ENCODE measurements at regions not wholly inside any gene's neighbourhood (a gene's known extent, or its start where the extent isn't known, plus 50 kb on each side); places are given as distances from the start of the nearest gene placed in this dataset.

DNA sequence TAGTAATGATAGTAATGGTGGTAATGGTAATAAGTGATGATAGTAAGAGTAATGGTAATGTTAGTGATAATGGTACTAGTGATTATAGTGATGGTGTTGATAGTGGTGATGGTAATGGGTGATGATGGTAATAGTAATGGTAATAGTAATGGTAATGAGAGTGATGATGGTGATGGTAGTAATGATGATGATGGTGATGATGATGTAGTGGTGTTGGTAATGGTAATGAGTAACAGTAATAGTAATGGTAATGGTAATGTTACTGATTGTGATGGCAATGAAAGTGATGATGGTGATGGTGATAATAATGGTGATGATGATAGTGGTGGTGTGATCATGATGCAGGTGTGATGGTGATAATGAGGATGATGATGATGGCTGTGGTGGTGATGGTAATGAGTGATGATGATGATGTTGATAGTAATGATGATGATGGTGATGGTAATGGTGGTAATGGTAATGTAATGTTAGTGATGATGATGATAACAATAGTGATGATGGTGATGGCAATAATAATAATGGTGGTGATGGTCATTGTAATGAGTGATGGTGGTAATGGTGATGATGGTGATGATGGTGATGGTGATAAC is 235.0 kb downstream of the MATN1 start:
- DNase-seq (ENCODE audit: low read depth in 2 of 2, low spot score in 1 of 2): no peak

DNA sequence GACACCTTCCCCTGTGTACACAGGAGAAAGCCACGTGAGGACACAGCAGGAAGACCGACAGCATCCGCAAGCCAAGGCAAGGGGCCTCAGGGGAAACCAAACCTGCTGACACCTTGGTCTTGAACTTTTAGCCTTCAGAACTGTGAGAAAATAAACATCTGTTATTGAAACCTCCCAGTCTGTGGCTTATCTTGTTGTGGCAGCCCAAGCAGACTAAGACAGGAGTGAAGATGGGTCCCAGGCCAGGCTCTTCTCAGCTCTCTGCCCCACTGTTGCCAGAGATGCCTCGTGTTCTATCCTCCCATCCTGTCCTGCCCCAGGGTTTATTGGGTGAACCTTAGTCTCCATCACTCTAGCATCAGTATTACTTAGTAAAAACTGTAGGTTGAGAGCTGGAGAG is 236.3 kb downstream of the MATN1 start:
- DNase-seq (ENCODE audit: low read depth in 2 of 2, low spot score in 1 of 2): no peak

DNA sequence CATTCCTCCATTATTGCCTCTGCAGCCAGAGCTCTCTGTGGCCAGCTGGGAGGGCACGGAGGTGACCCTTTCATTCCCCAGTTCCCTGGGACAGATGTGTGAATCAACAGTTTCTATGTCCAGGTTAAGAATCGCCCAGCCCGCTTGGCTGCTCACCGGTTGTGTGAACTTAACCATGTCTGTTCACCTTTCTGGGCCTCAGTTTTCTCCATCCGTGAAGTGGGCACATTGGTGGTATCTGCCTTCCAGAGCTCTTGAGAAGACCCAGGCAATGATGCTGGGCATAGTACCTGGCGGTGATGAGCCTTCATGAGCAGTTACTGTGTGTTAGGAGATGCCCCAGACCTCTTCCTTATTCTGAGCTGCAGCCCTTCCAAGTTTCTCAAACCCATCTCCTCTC is 238.3 kb downstream of the MATN1 start:
- DNase-seq (ENCODE audit: low read depth in 2 of 2, low spot score in 1 of 2): no peak

DNA sequence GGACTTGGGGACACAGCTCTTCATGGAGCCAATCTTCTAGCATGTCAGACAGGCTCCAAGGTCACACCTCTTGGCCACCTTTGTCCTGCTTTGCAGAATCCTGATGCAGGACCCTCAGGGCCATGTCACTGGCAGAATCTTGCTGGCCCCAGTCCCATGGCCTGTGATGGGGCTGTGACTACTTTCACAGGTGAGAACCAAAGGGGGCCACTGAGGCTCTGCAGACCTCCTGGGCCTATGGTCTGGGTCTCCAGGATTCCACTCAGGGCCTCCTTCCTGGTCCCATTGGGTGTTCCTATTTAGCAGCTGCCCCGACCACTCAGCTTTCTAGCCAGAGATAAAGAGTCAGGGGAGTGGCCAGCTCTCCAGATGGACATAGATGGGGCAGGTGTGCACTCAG is 238.7 kb downstream of the MATN1 start:
- DNase-seq (ENCODE audit: low read depth in 2 of 2, low spot score in 1 of 2): no peak

DNA sequence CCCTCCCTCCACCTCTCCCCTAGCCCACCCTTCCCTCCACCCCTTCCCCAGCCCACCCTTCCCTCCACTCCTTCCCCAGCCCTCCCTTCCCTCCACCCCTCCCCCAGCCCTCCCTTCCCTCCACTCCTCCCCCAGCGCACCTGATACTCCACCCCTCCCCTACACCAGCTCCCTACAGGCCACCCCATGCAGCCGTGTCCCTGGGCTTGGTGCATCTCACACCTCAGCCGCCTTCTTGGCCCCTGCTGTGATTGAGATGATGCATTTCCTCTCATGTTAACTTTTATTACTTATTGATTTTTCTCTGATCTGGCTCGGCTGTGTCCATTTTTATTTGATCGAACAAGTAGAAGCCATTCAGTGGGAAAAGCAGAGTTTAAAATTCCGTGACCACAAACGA is 243.8 kb downstream of the MATN1 start:
- no peak for DNase-seq (ENCODE audit: low read depth in 2 of 2, low spot score in 1 of 2)

DNA sequence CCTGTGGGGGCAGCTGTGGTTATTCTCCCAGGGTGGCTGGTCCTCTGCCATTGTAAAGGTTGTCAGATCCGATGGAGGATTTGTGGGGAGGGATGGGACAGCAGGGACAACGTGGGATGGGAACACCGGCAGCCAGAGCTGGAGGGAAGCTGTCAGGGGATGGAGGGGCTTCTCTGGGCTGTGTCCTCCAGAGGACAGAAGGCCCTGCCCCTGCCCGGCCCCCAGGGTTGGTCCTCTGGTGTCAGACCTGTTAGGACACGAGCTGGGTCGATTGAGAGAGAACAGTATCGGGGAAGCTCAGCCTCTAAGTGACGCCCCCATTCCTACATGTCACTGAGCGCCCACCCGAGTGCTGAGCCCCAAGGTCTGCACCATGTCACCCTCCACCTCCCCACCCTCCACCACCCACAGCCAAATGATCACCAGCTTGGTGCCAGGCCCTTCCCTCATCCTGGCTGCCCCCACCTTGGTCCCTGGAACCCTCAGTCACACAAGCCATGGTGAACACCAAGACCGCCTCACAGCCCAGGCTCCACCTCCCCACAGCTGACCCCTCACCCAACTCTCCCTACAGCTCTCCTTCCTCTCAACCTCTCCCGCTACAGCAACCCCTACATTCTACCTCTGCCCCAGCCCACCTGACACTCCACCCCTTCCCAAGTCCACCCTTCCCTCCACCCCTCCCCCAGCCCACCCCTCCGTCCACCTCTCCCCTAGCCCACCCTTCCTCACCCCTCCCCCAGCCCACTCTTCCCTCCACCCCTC is 244.4 kb downstream of the MATN1 start:
- no peak for DNase-seq (ENCODE audit: low read depth in 2 of 2, low spot score in 1 of 2)

DNA sequence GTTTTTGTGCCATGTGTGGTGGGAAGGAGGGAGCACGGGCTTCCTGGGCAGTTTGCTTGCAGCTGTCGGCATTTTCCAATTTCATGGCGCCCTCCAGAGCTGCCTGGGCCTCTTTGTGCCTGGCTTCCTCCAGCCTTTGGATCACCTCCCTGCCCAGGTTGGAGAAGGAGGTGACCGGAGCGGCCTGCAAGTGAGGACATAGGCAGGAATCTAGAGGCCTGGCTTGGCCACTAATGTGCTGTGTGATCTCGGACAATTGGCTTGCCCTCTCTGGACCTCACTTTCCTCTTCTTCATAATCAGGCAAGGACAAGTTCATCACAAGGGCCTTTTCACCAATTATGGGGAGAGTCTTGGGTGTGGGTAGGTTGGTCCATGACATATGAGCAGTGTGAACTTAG is 245.1 kb downstream of the MATN1 start:
- no peak for DNase-seq (ENCODE audit: low read depth in 2 of 2, low spot score in 1 of 2)

DNA sequence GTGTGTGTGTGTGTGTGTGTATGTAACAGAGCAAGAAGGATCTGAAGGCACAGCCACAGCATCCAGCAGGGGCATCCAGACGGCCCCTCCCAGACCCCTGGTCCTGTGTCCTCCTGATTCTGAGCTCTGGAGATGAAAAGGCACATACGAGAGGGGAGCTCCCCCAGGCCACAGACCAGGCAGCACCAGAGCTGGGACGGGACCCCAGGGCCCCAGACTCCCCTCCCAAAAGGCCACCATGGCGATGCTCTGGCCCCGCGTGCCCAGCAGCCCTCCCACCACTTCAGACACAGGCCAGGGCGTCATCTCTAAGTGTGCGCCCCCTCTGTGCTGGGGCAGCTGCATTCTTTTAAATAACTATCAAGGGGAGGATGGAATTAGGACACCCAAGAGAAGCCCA is 245.8 kb downstream of the MATN1 start:
- DNase-seq (ENCODE audit: low read depth in 2 of 2, low spot score in 1 of 2): no peak

DNA sequence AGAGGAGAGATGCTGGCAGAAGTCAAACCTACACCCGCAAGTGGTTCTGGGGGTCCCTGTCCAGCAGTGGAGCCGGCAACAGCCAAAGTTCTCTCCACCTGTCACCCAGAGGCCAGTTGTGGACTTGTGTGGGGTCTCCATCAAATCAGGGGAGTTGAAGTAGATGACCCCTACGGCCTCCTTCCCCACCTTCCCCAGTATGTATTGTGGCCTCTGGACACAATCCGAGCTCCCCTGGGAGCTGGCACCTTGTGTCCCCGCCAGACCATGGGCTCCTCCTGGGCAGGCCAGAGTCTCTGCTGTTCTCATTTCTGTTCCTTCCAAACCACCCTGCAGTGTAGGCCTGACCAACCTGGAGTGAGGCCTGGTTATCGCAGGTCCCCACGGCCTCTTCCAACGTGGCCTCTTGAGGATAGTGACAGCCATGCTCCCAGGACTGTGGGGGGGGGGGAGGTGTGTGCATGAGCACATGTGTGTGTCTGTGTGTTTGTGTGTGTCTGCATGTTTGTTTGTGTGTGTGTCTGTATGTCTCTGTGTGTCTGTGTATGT is 246.4 kb downstream of the MATN1 start:
- DNase-seq (ENCODE audit: low read depth in 2 of 2, low spot score in 1 of 2): no peak

DNA sequence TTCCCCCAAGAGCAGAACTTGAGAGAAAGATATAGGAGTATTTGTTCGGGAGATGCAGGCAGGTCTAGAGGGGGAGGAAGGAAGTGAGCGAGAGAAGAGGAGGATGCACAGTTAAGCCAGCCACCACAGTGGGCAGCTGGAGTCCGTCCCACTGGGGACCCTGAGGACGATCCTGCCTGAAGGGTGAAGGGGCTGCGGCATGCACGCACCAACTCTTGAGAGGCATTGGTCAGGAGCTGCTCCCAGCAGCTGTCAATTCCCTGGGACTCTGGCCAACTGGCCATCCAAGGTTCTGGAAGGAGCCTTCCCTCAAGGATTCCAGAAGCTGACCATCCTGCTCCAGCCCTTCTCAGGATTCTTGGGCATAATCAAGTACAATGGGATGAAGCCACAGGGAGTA is 246.9 kb downstream of the MATN1 start:
- no peak for DNase-seq (ENCODE audit: low read depth in 2 of 2, low spot score in 1 of 2)

DNA sequence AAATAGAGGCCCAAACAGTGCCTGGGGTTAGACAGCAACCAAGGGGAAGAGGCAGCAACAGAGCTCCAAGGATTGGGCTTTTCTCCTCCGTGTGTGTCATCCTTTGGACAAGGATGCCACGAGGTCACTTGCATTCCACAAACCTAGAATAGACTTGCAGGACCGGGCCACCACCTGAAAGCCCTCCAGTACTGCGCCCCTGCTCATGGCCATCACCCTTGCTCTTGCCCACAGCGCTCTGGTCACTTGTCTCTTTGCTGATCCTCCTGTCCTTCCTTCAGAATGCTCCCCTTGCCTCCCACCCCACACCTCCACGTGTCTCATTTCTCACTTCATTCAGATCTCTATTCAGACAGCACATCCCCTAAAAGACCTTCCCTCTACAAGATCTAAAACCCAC is 247.4 kb downstream of the MATN1 start:
- no peak for DNase-seq (ENCODE audit: low read depth in 2 of 2, low spot score in 1 of 2)

DNA sequence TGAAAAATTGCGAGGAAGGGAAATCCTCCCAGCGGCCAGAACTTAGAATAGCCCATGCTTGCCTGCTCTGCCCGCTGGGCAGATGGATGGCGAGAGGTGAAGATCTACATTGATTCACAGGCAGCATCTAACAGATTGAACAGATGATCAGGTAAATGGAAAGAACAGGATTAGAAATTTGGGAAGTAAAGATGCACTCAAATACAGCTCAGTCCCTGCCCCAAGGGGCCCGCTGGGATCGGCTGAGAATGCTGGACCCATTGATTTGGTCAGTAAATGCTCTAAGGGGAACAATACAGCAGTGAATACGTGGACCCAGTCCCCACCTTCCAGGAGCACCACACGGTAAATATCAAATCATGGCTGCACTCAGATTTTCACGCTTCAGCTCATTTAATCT is 248.2 kb downstream of the MATN1 start:
- no peak for DNase-seq (ENCODE audit: low read depth in 2 of 2, low spot score in 1 of 2)

DNA sequence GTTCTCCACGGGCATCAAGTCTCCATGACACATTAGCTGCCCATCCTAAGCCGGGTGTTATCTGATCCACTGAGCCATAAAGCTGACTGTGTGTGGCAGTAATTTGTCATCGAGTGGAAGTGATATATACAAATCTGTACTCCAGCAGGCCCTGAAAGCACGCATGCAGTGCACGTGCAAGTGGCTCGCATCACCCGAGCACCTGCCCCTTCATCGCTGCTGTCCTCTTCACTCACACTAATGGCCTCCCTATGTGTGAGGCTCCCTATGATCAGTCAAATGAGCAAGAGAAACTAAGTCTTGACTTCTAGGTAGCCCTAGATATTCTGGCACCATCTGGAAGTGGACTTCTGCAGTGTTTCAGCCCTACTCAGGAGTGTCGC is 248.6 kb downstream of the MATN1 start:
- DNase-seq (ENCODE audit: low read depth in 2 of 2, low spot score in 1 of 2): no peak

DNA sequence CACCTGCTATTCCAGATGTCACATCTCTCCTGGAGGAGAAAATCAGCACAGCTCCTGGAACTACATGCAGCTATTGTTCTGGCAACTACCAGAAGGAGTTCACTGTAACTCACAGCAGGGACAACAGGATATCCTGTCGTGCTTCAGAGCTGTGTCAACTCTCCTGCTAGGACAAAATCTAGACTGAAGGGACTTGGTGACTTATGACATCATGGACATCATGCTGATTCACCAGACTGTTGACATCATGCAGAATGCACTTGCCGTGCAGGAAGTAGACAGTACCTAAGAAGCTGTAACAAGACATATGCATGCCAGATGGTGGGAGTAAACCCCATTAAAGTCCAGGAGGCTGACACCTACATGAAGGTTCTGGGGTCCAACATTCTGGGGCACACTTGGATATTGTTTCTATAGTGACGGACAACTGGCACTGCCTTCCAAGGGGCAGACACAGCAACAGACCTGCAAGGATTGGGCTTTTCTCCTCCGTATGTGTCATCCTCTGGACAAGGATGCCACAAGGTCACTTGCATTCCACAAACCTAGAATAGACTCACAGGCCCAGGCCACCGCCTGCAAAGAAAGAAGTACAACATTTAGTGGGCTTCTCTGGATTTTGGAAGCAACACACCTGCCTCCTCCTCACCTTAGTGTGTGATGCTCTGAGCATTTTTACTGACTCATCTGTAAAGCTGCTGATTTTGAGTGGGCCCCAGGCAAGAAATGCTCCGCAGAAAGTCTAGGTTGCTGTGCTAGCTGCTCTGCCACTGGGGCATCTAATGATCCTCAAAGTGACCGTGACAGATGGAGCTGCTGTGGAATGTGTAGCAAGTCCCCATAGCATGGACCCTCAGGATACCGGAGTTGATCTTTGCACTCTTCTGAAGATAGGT is 249.2 kb downstream of the MATN1 start:
- DNase-seq (ENCODE audit: low read depth in 2 of 2, low spot score in 1 of 2): no peak

DNA sequence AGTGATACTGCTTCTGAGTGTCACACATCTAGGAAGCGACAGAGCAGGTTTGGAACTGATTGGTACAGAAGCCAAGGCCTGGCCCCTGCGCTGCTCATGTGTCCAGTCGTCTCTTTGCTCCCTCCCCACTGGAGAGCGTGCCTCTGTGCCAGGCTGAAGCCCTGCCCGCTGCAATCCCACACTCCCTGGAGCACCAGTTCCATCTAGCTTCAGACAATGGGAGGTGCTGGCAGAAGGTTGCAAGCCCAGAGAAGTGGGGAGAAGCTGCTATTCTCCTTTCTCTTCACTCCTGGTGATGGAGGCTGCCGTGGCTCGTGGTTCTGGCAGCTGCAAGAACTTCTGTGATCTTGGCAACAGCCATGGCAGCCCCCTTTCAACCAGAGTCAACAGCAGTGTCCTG is 250.9 kb downstream of the MATN1 start:
- no peak for DNase-seq (ENCODE audit: low read depth in 2 of 2, low spot score in 1 of 2)

DNA sequence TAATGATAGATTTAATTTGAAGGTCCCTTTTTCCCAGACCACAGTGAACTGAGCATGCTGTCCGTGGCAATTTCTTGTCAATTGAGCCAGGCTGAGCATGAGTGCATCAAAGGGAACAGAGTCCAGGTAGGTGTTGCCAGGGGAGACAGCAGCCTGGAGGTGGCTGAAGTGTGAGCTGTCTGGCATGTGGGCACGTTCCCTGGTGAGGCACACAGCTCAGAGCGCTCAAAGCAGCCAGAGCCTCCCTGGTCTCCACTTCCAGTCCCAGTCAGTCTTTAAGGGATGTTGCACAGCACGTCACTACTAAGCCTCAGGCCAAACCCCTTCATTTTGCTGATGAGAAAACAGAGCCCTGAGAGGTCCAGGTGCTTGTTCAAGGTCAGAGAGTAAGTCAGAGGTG is 251.4 kb downstream of the MATN1 start:
- no peak for DNase-seq (ENCODE audit: low read depth in 2 of 2, low spot score in 1 of 2)

DNA sequence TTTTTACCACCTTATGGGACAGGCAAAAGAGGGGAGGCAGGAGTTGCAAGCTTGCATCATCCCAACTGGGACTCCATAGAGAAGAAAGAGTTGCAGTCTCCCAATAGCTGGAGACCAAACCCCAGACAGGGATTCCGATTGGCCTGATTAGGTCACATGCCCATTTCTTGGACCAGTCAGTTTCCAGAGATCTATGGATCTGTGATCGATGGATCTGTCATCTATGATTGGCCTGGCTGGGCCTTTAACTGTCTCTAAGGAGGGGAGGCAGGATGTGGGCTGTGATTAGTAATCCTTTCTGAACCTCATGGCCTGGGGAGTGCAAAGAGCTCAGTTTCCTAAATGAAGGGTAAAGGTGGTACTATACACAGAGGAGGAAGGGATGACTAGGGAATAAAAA is 252.1 kb downstream of the MATN1 start:
- DNase-seq (ENCODE audit: low read depth in 2 of 2, low spot score in 1 of 2): no peak

DNA sequence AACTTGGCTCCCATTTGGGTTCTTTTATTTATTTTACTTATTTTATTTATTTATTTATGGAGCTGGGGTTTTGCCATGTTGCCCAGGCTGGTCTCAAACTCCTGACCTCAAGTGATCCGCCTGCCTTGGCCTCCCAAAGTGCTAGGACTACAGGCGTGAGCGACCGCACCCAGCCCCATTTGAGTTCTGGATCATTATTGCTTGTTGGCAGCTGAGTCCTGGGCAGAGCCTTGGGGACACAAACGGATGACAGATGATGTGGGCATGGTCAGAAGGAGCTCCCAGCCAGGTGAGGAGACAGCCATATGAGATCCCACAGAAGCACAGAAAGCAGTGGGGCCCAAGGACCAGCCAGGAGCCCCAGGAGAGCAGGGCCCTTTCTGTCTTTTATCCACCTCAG is 254.0 kb downstream of the MATN1 start:
- no peak for DNase-seq (ENCODE audit: low read depth in 2 of 2, low spot score in 1 of 2)

DNA sequence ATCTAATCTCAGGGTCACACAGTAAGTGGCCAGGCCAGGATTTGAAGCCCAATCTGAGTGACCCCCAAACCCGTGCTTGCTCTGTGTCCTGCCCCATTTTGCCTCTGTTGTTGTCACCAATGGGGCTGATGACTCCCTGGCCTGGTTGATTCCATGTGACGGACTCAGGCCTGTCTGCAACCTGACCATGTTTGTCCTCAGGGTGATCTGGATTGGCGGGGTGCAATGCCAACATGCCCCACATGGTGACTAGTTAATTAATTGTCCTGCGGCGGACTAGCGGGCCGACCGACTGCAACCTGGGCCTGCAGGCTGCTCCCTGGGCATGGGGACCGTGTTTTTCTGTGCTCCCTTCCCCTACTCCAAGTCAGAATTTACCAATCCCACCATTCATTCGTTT is 256.3 kb downstream of the MATN1 start:
- no peak for DNase-seq (ENCODE audit: low read depth in 2 of 2, low spot score in 1 of 2)

DNA sequence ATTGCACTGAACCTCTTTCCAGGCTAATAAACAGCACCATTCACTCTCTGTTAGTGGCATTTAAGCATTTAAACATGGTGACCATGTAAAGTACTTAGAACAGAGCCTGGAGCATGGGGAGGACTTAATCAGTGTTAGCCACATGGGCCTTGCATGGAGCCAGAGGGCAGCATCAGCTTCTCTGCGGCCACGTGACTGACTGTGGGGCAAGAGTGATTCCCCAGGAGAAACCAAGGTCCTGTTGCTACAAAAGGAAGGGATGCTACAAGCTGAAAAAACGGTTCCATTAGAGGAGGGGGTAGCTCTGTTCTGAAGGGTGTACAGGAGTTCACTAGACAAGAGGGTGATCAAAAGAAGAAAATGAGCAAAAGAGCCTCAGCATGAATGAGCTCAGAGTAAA is 256.8 kb downstream of the MATN1 start:
- DNase-seq (ENCODE audit: low read depth in 2 of 2, low spot score in 1 of 2): no peak

DNA sequence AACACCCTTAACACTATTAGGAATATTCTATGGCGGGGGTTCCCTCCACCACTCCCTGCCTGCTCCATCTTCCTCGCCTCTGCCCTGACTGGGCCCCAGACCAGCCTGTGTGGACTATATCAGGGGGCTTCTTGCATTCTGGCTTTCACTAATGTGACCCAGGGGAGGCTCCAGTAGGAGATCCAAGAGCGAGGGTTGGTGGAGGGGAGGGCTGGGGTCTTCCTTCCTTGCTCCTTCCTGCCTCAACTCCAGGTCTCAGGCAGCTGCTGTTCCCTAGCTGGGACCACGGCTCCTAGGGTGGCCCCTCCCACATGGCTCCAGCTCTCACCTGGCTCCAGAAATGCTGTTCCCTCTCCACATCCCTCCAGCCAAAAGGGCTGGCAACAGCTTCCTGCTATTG is 257.4 kb downstream of the MATN1 start:
- no peak for DNase-seq (ENCODE audit: low read depth in 2 of 2, low spot score in 1 of 2)

DNA sequence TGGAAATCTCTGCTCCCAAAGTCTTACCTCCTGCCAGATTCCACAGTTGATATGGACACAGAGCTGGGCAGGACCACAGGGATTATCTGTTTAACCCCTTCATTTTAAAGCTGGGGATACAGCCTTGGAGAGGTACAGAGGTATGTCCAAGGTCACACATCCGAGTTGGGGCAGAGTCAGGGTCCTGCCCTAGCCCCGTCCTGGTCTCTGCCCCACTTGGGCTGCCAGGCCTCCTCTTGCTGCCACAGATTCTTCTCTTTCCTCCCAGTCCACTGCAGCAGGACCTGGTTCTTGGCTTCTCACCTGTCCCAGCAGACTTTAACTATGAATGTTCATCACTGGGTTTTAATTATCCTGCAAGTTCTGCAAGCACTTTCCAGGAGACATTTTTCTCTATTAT is 258.3 kb downstream of the MATN1 start:
- DNase-seq (ENCODE audit: low read depth in 2 of 2, low spot score in 1 of 2): no peak

Measured in stimulated activated CD8-positive, alpha-beta memory T cell treated with anti-CD3 and anti-CD28 coated beads, Interleukin-4, amount 100 ng/mL, for 1 hour (primary cell).